Putamen (tissue), 1 donor: ENCODE measurements at regions not wholly inside any gene's neighbourhood (a gene's known extent, or its start where the extent isn't known, plus 50 kb on each side); places are given as distances from the start of the nearest gene placed in this dataset.
"Not testable (repeated sequence)": the region's sequence is repeated elsewhere in the genome, so short reads cannot be mapped to it uniquely, and the experiment has no call there.

Experiments used
- DNase-seq: peaks from one replicate; pipeline ENCODE4 v3.0.0-alpha.2; 2016; ENCODE audit warnings: low spot score

GRCh38 chrX:13223868-13224567, 95.8 kb downstream of the ATXN3L start:
- no peak for DNase-seq

DNA sequence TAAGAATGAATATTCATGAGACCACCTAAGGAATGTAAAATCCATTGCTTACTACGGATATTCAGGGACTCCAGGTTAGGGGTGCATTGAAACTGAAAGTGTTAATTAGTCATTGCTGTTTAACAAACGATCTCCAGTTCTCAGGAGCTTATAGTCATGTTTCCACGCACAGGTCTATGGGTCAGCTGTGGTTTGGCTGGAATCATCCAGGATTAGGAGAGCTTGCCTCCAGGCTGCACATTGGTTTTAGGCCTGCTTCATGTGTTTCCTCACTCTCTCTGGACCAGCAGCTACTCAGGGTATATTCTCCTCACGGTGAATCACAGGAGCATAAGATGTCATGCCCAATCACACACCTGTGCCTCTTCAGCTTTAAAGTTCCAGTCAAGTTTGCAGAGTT, 98.9 kb downstream of the ATXN3L start:
- DNase-seq: no peak

GRCh38 chrX:13219991-13220764, 99.7 kb downstream of the ATXN3L start:
- DNase-seq: no peak

DNA sequence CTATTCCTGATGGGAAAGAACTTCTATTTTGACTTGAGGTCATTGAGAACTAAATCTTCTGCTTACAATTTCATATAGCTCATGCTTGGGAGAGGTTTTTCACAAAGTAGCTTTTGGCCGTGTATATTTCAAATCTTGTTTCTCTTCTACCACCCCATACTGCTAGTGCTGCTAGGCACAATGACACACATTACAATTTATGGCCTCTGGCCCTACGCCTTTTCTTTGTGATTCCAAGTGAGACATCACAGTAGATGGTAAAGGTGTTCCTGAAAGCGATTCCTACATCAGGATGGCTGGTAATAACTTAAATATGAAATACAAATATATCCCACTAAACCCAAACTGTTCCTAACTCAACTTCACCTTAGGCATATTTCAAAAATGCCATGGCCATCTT, 101.1 kb downstream of the ATXN3L start:
- DNase-seq: no peak

DNA sequence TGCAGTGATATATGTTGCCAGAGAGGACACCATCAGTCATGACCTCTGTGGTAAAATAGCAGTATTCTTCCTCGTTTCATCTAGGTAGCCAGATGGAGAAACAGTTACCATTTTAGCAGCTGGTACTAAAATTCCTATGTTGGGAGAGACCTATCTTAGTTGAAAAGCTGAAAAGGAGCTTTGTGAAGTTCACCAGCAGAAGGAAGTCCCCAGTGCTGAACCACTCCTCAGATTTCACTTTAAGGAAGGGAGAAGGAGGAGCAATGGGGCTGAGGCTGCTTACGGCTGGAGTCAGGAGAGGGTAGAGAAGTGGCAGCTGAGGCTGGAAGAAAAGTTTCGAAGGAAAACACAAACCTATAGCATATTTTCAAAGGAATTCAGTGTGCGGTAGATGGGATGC, 103.7 kb downstream of the ATXN3L start:
- DNase-seq: no peak

GRCh38 chrX:13215729-13216128, 104.1 kb downstream of the ATXN3L start:
- no peak for DNase-seq

- no peak for DNase-seq
These were observed 107.6 kb downstream of the ATXN3L start for GRCh38 chrX:13212191-13212651.

- DNase-seq: not testable (repeated sequence)
These were observed 109.7 kb downstream of the ATXN3L start for GRCh38 chrX:13210142-13210541.

- DNase-seq: not testable (repeated sequence)
These were observed 110.1 kb downstream of the ATXN3L start for GRCh38 chrX:13209704-13210103.

DNA sequence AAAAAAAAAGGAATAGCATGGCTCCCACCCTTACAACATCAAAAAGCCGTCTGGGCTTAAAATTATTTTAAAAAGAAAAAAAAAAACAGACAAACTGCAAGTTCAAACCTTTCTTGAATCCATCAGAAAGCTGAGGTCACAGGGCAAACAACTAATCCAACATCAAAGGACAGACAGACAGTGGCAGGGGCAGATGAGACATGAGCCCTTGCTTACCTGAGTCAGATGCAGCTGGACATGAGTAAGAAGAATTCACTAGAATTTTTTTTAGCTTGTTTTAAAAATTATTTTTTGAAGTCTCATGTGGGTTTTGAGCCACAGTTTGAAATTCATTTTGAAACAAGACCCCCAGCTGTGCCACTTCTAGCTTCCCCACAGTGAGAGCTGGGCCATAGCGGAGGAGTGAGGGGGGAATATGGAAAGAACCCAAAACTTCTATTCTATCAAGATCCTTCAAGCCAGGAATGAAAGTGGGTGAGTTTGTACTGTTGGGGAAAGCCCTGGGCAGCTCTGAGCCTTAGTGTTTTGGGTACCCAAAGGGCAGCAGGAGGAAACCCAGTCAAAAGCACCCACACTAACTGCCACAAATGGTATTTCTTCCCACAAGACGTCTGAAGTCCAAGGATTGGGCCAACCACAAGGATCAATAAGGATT, 111.4 kb downstream of the ATXN3L start:
- no peak for DNase-seq

- DNase-seq: no peak
These were observed 116.6 kb downstream of the ATXN3L start for GRCh38 chrX:13203271-13203670.

- DNase-seq: no peak
These were observed 118.1 kb downstream of the ATXN3L start for GRCh38 chrX:13201605-13202219.

DNA sequence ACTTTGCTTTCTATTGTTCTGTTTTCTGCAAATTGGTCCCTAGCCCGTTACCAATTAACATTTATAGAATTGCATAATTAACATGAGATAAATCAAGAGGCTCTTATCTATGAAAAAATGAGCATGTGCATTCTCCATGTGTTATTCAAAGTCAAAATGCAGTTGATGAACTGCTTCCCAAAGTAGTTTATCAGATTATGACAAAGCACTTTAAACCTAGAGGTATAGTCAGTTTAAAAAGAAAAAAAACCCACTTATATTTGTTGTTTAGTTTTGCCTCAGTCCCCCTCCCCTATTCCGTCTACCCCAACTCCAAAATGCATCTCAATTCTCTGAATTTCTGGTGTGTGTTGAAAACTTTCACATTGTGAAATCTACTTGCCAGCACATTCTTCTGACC, 119.5 kb downstream of the ATXN3L start:
- no peak for DNase-seq

GRCh38 chrX:13198762-13199064, 121.1 kb downstream of the ATXN3L start:
- no peak for DNase-seq

GRCh38 chrX:13198056-13198761, 121.6 kb downstream of the ATXN3L start:
- no peak for DNase-seq

GRCh38 chrX:13196782-13197181, 123.1 kb downstream of the ATXN3L start:
- no peak for DNase-seq

GRCh38 chrX:13195340-13195739, 124.5 kb downstream of the ATXN3L start:
- DNase-seq: no peak

- DNase-seq: no peak
These were observed 125.4 kb downstream of the ATXN3L start for GRCh38 chrX:13194291-13195103.

- DNase-seq: no peak
These were observed 129.8 kb downstream of the ATXN3L start for GRCh38 chrX:13190051-13190450.

GRCh38 chrX:13189380-13189779, 130.5 kb downstream of the ATXN3L start:
- DNase-seq: no peak

GRCh38 chrX:13188731-13189309, 131.0 kb downstream of the ATXN3L start:
- no peak for DNase-seq
